DOHH2 (cell line): ENCODE measurements at regions not wholly inside any gene's neighbourhood (a gene's known extent, or its start where the extent isn't known, plus 50 kb on each side); places are given as distances from the start of the nearest gene placed in this dataset.
"Not testable (repeated sequence)": the region's sequence is repeated elsewhere in the genome, so short reads cannot be mapped to it uniquely, and the experiment has no call there.

Source experiments
- H3F3A ChIP-seq: fragments of 200-600 bp; sonication (generic), shearing (Covaris generic); 2 replicates; pipeline ENCODE4 v1.6.0; 2016; ENCODE audit warnings: antibody characterized with exemption, mild to moderate bottlenecking; ENCODE audit not compliant: control insufficient read depth, insufficient read depth
- H3K27ac ChIP-seq: fragments of 200-600 bp; sonication (generic); 2 replicates; pipeline ENCODE4 v1.5.1; 2014; ENCODE audit warnings: low read depth, mild to moderate bottlenecking, low read length, moderate library complexity
- H3K27me3 ChIP-seq: fragments of 200-600 bp; sonication (generic); 2 replicates; pipeline ENCODE4 v1.6.1; 2014; ENCODE audit warnings: mild to moderate bottlenecking, low read length, mixed read lengths; ENCODE audit not compliant: control insufficient read depth
- H3K36me3 ChIP-seq: fragments of 200-600 bp; sonication (generic); 2 replicates; pipeline ENCODE4 v1.6.1; 2014; ENCODE audit warnings: mild to moderate bottlenecking, low read length, moderate library complexity, mixed read lengths; ENCODE audit not compliant: control insufficient read depth
- H3K4me1 ChIP-seq: fragments of 200-600 bp; sonication (generic); 2 replicates; pipeline ENCODE4 v1.6.1; 2014; ENCODE audit warnings: mild to moderate bottlenecking, low read length, mixed read lengths; ENCODE audit not compliant: control insufficient read depth
- H3K4me2 ChIP-seq: fragments of 200-600 bp; sonication (generic); 2 replicates; pipeline ENCODE4 v1.6.0; 2014; ENCODE audit warnings: mild to moderate bottlenecking, low read length, moderate library complexity
- H3K4me3 ChIP-seq: fragments of 200-600 bp; sonication (generic); 2 replicates; pipeline ENCODE4 v1.5.1; 2014; ENCODE audit warnings: mild to moderate bottlenecking, low read length, mixed read lengths
- H3K79me2 ChIP-seq: fragments of 200-600 bp; sonication (generic); 2 replicates; pipeline ENCODE4 v1.6.1; 2014; ENCODE audit warnings: mild to moderate bottlenecking, low read length, mixed read lengths; ENCODE audit not compliant: control insufficient read depth
- H3K9me2 ChIP-seq: fragments of 200-600 bp; sonication (generic); replicated peaks from 2 replicates; pipeline ENCODE4 v1.6.1; 2014; ENCODE audit warnings: mild to moderate bottlenecking, low read length, mixed read lengths; ENCODE audit not compliant: control insufficient read depth
- H3K9me3 ChIP-seq: fragments of 200-600 bp; sonication (generic); 2 replicates; pipeline ENCODE4 v1.6.1; 2014; ENCODE audit warnings: antibody characterized with exemption, low read length, mixed read lengths; ENCODE audit not compliant: control insufficient read depth, insufficient read depth
- H4K20me1 ChIP-seq: fragments of 200-600 bp; sonication (generic); 2 replicates; pipeline ENCODE4 v1.6.0; 2014; ENCODE audit warnings: low read depth, mild to moderate bottlenecking, antibody characterized with exemption, low read length, moderate library complexity; ENCODE audit not compliant: control insufficient read depth, insufficient read depth
- CTCF ChIP-seq: fragments of 200-600 bp; sonication (generic); IDR thresholded peaks from one replicate; pipeline ENCODE4 v1.5.1; 2014; ENCODE audit warnings: antibody characterized with exemption, mild to moderate bottlenecking, low read depth, low read length; ENCODE audit not compliant: poor library complexity, severe bottlenecking
- EZH2phosphoT487 ChIP-seq: fragments of 200-600 bp; sonication (generic); IDR thresholded peaks from 2 replicates; pipeline ENCODE4 v1.6.1; 2017; ENCODE audit warnings: borderline replicate concordance, mild to moderate bottlenecking, antibody characterized with exemption, low read length, moderate library complexity, mixed read lengths

- Histone ChIP-seq H3K9me3 (no peaks in the 10 kb centered on the region), H4K20me1 (no peaks in the 10 kb centered on the region), H3K27ac (no peak overlapping the region), H3F3A (no peaks in the 10 kb centered on the region), H3K27me3 (no peaks in the 10 kb centered on the region), H3K4me3 (no peak overlapping the region), H3K9me2 (no peaks in the 10 kb centered on the region), H3K4me2 (no peak overlapping the region), H3K4me1 (no peaks in the 10 kb centered on the region), H3K79me2 (no peaks in the 10 kb centered on the region), H3K36me3 (no peaks in the 10 kb centered on the region)
- TF ChIP-seq CTCF (no peak), EZH2phosphoT487 (no peak)
These were observed 83.6 kb upstream of the PMCH start for GRCh38 chr12:102281231-102281630.

- not testable (repeated sequence) for H3K4me2 ChIP-seq, H3K9me3 ChIP-seq, H4K20me1 ChIP-seq, H3F3A ChIP-seq, H3K27me3 ChIP-seq, H3K4me3 ChIP-seq, H3K9me2 ChIP-seq, H3K36me3 ChIP-seq, H3K27ac ChIP-seq, H3K4me1 ChIP-seq, H3K79me2 ChIP-seq
These were observed 58.1 kb upstream of the PMCH start for GRCh38 chr12:102255687-102256086.

- not testable (repeated sequence) for H3K27me3 ChIP-seq, H3K4me1 ChIP-seq, H4K20me1 ChIP-seq
These were observed 53.4 kb upstream of the PMCH start for GRCh38 chr12:102251005-102251404.

GRCh38 chr12:102249079-102249841, 51.6 kb upstream of the PMCH start:
- Histone ChIP-seq H3K27ac (no peak overlapping the region), H3F3A (no peaks in the 10 kb centered on the region), H3K9me3 (no peaks in the 10 kb centered on the region; the same call in 1 of the 2 replicates), H3K9me2 (no peaks in the 10 kb centered on the region), H3K4me3 (no peak overlapping the region), H3K4me2 (no peak overlapping the region), H3K36me3 (no peaks in the 10 kb centered on the region), H3K4me1 (no peaks in the 10 kb centered on the region), H3K79me2 (no peaks in the 10 kb centered on the region), H3K27me3 (no peaks in the 10 kb centered on the region), H4K20me1 (no peaks in the 10 kb centered on the region)
- no peak for TF ChIP-seq EZH2phosphoT487
- no peak for TF ChIP-seq CTCF

More at GRCh38 chr12:102251005-102251404, 53.4 kb upstream of the PMCH start:
- not testable (repeated sequence) for H3K9me3 ChIP-seq, H3K4me2 ChIP-seq, H3K36me3 ChIP-seq, H3K4me3 ChIP-seq, H3K27ac ChIP-seq, H3K9me2 ChIP-seq, H3F3A ChIP-seq, H3K79me2 ChIP-seq
